HepG2 (cell line): ENCODE measurements at regions not wholly inside any gene's neighbourhood (a gene's known extent, or its start where the extent isn't known, plus 50 kb on each side); places are given as distances from the start of the nearest gene placed in this dataset.

Experiments used
- ATAC-seq: fragments of 200-7000 bp; cut with Tn5 transposase; 3 replicates; pipeline ENCODE4 v1.9.1; 2020; ENCODE audit warnings: mild to moderate bottlenecking, moderate library complexity
- BruUV-seq: library from RNA; stranded (reverse); fragments of 400-500 nt; replicated peaks from 2 replicates; lab custom pipeline; 2021; lab: Mats Ljungman, UMichigan
- CTCF ChIA-PET: fragments of 300-600 bp; formaldehyde crosslinking; extraction: SDS; loops from one replicate; lab custom pipeline; 2021; ENCODE audit warnings: low total read pairs, inconsistent platforms, low intra/inter-chr PET ratio; lab: Yijun Ruan, JAX
- POLR2A ChIA-PET: fragments of 350-600 bp; sonication (Branson Sonifier 250); formaldehyde crosslinking; loops from one replicate; lab custom pipeline; 2020; ENCODE audit warnings: antibody characterized with exemption, inconsistent platforms; lab: Yijun Ruan, JAX
- DNase-seq: peaks from one replicate; pipeline ENCODE4 v3.0.0-alpha.2; 2015; ENCODE audit warnings: low spot score
- FAIRE-seq: peaks from 3 replicates; lab custom pipeline; 2011; peaks lifted over from hg19 to GRCh38; lab: Jason Lieb, UNC
- H2AFZ ChIP-seq: one replicate; pipeline ENCODE4 v1.6.1; 2011; ENCODE audit warnings: low read length, inconsistent platforms
- H3K27ac ChIP-seq: fragments of 300-600 bp; 3 replicates; pipeline ENCODE4 v1.8.0; 2011; ENCODE audit warnings: mixed run types, mild to moderate bottlenecking, mixed read lengths, low read length, inconsistent platforms; ENCODE audit not compliant: insufficient read depth; ENCODE audit errors: extremely low read length
- H3K27me3 ChIP-seq, 2 experiments: fragments of 200-600 bp in 1 of 2; 2 replicates in 1 of 2; 3 replicates in 1 of 2; pipeline versions ENCODE4 v1.6.0 to v1.8.0; 2011; ENCODE audit warnings: low read length in 2 of 2, mild to moderate bottlenecking in 2 of 2, moderate library complexity in 2 of 2, inconsistent platforms in 1 of 2; ENCODE audit not compliant: insufficient read depth in 2 of 2, control insufficient read depth in 1 of 2
- H3K36me3 ChIP-seq, 2 experiments: fragments of 200-600 bp in 1 of 2; replicated peaks in 1 of 2; 2 replicates in 1 of 2; 3 replicates in 1 of 2; pipeline versions ENCODE4 v1.5.1 to v1.8.0; 2011; ENCODE audit warnings: low read length in 2 of 2, inconsistent platforms in 1 of 2; ENCODE audit not compliant: insufficient read depth in 2 of 2, control insufficient read depth in 1 of 2
- H3K4me1 ChIP-seq: 2 replicates; pipeline ENCODE4 v1.5.1; 2012; ENCODE audit warnings: low read length, inconsistent platforms; ENCODE audit not compliant: insufficient read depth
- H3K4me2 ChIP-seq: 2 replicates; pipeline ENCODE4 v1.6.0; 2011; ENCODE audit warnings: low read depth, low read length, inconsistent platforms
- H3K4me3 ChIP-seq, 3 experiments: fragments of 200-600 bp in 1 of 3; sonication (generic), shearing (Covaris generic) in 1 of 3; replicated peaks in 1 of 3; 2 replicates each; pipeline ENCODE4 v1.5.1; 2011 to 2016; ENCODE audit warnings: low read length in 3 of 3, inconsistent platforms in 2 of 3, low read depth in 2 of 3, mild to moderate bottlenecking in 2 of 3, control low read depth in 1 of 3, mixed read lengths in 1 of 3; ENCODE audit not compliant: insufficient read depth in 1 of 3
- H3K79me2 ChIP-seq: one replicate; pipeline ENCODE4 v1.6.1; 2011; ENCODE audit warnings: low read length, inconsistent platforms; ENCODE audit not compliant: insufficient read depth
- H3K9ac ChIP-seq: 2 replicates; pipeline ENCODE4 v1.6.0; 2011; ENCODE audit warnings: mild to moderate bottlenecking, low read depth, low read length, inconsistent platforms; ENCODE audit not compliant: insufficient read depth
- H3K9me3 ChIP-seq: 2 replicates; pipeline ENCODE4 v1.5.1; 2012; ENCODE audit warnings: mild to moderate bottlenecking, low read length
- H4K20me1 ChIP-seq: 2 replicates; pipeline ENCODE4 v1.6.0; 2011; ENCODE audit warnings: inconsistent platforms, mild to moderate bottlenecking, low read length, moderate library complexity; ENCODE audit not compliant: insufficient read depth
- CCDC6 ChIP-seq: sonication (generic); formaldehyde crosslinking; IDR thresholded peaks from 2 replicates; pipeline ENCODE4 v1.8.1; 2022; ENCODE audit warnings: mild to moderate bottlenecking, missing genetic modification reagents, moderate library complexity
- EZH2 ChIP-seq: conservative IDR thresholded peaks from 2 replicates; pipeline ENCODE4 v1.6.1; 2012; ENCODE audit warnings: mild to moderate bottlenecking, low read depth, low read length, moderate library complexity
- FOXC1 ChIP-seq: sonication (generic); formaldehyde crosslinking; IDR thresholded peaks from 2 replicates; pipeline ENCODE4 v1.8.0; 2022; ENCODE audit warnings: mild to moderate bottlenecking, missing genetic modification reagents, borderline replicate concordance
- GATA4 ChIP-seq: sonication (generic); IDR thresholded peaks from 2 replicates; pipeline ENCODE4 v1.6.1; 2016; ENCODE audit warnings: antibody characterized with exemption, low read depth, borderline replicate concordance
- KDM5B ChIP-seq: sonication (generic); formaldehyde crosslinking; IDR thresholded peaks from 2 replicates; pipeline ENCODE4 v1.4.0; 2020; ENCODE audit warnings: missing genetic modification reagents, mild to moderate bottlenecking, borderline replicate concordance
- NFYB ChIP-seq: sonication (generic); formaldehyde crosslinking; IDR thresholded peaks from 2 replicates; pipeline ENCODE4 v1.4.0; 2020; ENCODE audit warnings: missing genetic modification reagents
- PHF8 ChIP-seq: sonication (generic); formaldehyde crosslinking; IDR thresholded peaks from 2 replicates; pipeline ENCODE4 v1.5.0; 2020; ENCODE audit warnings: missing genetic modification reagents
- PPARG ChIP-seq: conservative IDR thresholded peaks from 2 replicates; pipeline ENCODE4 v1.6.1; 2016; ENCODE audit warnings: missing biosample characterization, missing genetic modification reagents
- ZMYM2 ChIP-seq: sonication (generic); formaldehyde crosslinking; IDR thresholded peaks from 2 replicates; pipeline ENCODE4 v1.8.0; 2022; ENCODE audit warnings: mild to moderate bottlenecking, missing genetic modification reagents
- ZNF543 ChIP-seq: sonication (generic); formaldehyde crosslinking; IDR thresholded peaks from 2 replicates; pipeline ENCODE4 v1.4.0; 2020; ENCODE audit warnings: mild to moderate bottlenecking, missing genetic modification reagents
- ZNF746 ChIP-seq: sonication (generic); formaldehyde crosslinking; IDR thresholded peaks from 2 replicates; pipeline ENCODE4 v1.8.0; 2022; ENCODE audit warnings: mild to moderate bottlenecking, missing genetic modification reagents
- WGBS: methylation state at CpG from one replicate; pipeline ENCODE4 v1.1.6; 2017; ENCODE audit warnings: low lambda C conversion rate; 5-methylcytosine and 5-hydroxymethylcytosine counted together
- in situ Hi-C: cut with HindIII; loops from 2 replicates; pipeline ENCODE4 v1.10.0; 2017; ENCODE audit warnings: low pct_unique_long_range_greater_than_20kb; ENCODE audit not compliant: extremely low pct_ligation_motif_present
- intact Hi-C: fragments of 100-400 bp; cut with micrococcal nuclease; formaldehyde crosslinking; loops from one replicate; pipeline ENCODE4 v1.10.0; 2022; ENCODE audit not compliant: unreplicated experiment
- TF ChIP-seq, protein P1 (sequence below): sonication (generic); formaldehyde crosslinking; IDR thresholded peaks from 2 replicates; pipeline ENCODE4 v1.4.0; 2020; ENCODE audit warnings: missing genetic modification reagents, mild to moderate bottlenecking, borderline replicate concordance

DNA sequence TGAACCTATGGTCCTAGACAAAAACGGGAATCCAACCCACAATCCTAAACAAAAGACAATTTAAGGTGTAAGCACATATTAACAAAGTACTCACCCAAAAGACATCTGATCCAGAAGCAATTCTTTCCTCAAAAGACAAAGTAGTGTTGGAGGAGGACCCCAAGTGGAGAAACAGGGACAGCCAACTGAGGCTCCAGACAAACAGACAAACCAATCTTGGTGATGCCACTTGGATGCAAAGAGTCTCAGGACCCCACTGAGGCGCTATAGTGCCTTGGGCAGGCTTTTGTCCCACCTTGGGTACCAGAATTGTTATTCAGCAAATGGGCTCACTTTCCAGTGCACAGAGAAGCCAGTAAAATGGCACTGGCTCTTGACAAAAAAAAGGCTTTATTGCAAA lies 613.8 kb downstream of the DIPK2A start:
- H3K27ac ChIP-seq = no peak overlapping the region
- H3K27me3 ChIP-seq = no peaks in the 10 kb centered on the region
- ChIA-PET CTCF (no interaction called here), POLR2A (no interaction called here)
- H3K4me1 ChIP-seq = no peaks in the 10 kb centered on the region
- FAIRE-seq (no peak), DNase-seq (no peak), ATAC-seq (no peak)
- no peak overlapping the region for H3K4me3 ChIP-seq
- no peaks in the 10 kb centered on the region for H4K20me1 ChIP-seq
- intact Hi-C loops = no loop called here
- H3K79me2 ChIP-seq = no peaks in the 10 kb centered on the region
- H3K36me3 ChIP-seq = no peaks in the 10 kb centered on the region
- no peak overlapping the region for H3K4me2 ChIP-seq
- in situ Hi-C loops = no loop called here
- H2AFZ ChIP-seq = no peak overlapping the region
- no peak overlapping the region for H3K9ac ChIP-seq
- 0% methylated on average over 2 of the region's 2 CpGs for WGBS
- no TSS peak for BruUV-seq
- no peak for TF ChIP-seq EZH2
- no peak for TF ChIP-seq CCDC6 (CRISPR knock-in tag)
- TF ChIP-seq FOXC1 (CRISPR knock-in tag) = no peak
- TF ChIP-seq PHF8 (CRISPR knock-in tag) = no peak
- no peak for TF ChIP-seq GATA4
- TF ChIP-seq PPARG (CRISPR knock-in tag) = no peak
- TF ChIP-seq ZNF746 (CRISPR knock-in tag) = no peak
- TF ChIP-seq, protein P1, sequence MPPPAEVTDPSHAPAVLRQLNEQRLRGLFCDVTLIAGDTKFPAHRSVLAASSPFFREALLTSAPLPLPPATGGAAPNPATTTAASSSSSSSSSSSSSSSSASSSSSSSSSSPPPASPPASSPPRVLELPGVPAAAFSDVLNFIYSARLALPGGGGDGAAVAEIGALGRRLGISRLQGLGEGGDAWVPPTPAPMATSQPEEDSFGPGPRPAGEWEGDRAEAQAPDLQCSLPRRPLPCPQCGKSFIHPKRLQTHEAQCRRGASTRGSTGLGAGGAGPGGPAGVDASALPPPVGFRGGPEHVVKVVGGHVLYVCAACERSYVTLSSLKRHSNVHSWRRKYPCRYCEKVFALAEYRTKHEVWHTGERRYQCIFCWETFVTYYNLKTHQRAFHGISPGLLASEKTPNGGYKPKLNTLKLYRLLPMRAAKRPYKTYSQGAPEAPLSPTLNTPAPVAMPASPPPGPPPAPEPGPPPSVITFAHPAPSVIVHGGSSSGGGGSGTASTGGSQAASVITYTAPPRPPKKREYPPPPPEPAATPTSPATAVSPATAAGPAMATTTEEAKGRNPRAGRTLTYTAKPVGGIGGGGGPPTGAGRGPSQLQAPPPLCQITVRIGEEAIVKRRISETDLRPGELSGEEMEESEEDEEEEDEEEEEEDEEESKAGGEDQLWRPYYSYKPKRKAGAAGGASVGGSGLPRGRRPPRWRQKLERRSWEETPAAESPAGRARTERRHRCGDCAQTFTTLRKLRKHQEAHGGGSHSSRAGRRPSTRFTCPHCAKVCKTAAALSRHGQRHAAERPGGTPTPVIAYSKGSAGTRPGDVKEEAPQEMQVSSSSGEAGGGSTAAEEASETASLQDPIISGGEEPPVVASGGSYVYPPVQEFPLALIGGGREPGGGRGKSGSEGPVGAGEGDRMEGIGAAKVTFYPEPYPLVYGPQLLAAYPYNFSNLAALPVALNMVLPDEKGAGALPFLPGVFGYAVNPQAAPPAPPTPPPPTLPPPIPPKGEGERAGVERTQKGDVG (CRISPR knock-in tag) = no peak
- TF ChIP-seq ZNF543 (CRISPR knock-in tag) = no peak
- TF ChIP-seq KDM5B (CRISPR knock-in tag) = no peak
- TF ChIP-seq ZMYM2 (CRISPR knock-in tag) = no peak
- no peak for TF ChIP-seq NFYB (CRISPR knock-in tag)
- 0 out of 2 replicates have a peak, but pooled peaks cover 7% of the 10 kb centered on the region for H3K9me3 ChIP-seq
